ENCODE measurements at regions not wholly inside any gene's neighbourhood (a gene's known extent, or its start where the extent isn't known, plus 50 kb on each side); places are given as distances from the start of the nearest gene placed in this dataset.

DNA sequence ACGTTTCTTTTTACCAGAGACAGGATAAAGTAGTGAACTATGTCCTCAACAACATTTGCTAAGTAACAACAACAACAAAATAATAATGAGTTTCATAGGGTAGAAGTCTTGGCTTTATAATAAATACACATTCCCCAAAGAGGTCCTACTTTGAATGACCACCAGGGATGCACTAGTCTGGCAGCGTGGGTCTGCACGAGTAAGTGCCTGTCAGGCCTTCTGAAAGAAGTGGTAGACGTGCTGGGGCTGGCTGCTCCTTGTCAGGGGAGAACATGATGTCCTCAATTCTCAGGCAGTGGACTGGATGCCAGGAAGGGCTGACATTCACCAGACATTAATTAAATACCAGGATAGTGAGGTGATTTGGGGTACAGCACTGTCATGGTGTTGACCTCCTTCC is 331.1 kb downstream of the TMEM38B start:
- no peak for TF ChIP-seq SP1 (IDR thresholded peaks at IDR 0.05)
- no peak for TF ChIP-seq CTBP1 (IDR thresholded peaks at IDR 0.05; ENCODE audit: borderline replicate concordance)
